ENCODE measurements at regions not wholly inside any gene's neighbourhood (a gene's known extent, or its start where the extent isn't known, plus 50 kb on each side); places are given as distances from the start of the nearest gene placed in this dataset.

- Histone ChIP-seq H3K9me3 (replicated peaks in 1 of 3) (no peaks in the 10 kb centered on the region), H3K27me3 (no peaks in the 10 kb centered on the region), H3K27ac (no peak overlapping the region), H3K4me3 (no peak overlapping the region), H3K36me3 (replicated peaks in 1 of 2) (no peaks in the 10 kb centered on the region), H3K4me1 (replicated peaks in 1 of 2) (no peaks in the 10 kb centered on the region)
- TF ChIP-seq POLR2A (IDR thresholded peaks at IDR 0.05): no peak
- no peak for TF ChIP-seq CTCF (IDR thresholded peaks at IDR 0.05)
- 84 to 90% (median 87%) methylated on average over 4 of the region's 4 CpGs for WGBS, 4 donors
- intact Hi-C loops (cut with DNase I): no loop called here
- DNase-seq: no peak
These were observed 52.5 kb upstream of the SLC22A23 start for GRCh38 chr6:3509336-3509735.

- no peak for DNase-seq
- intact Hi-C loops (cut with DNase I): no loop called here
- H3K4me3 ChIP-seq: no peak overlapping the region
- 74 to 81% (median 78%) methylated on average over 4 of the region's 4 CpGs for WGBS, 4 donors
- no peaks in the 10 kb centered on the region for H3K4me1 ChIP-seq (replicated peaks in 1 of 2)
- no peak overlapping the region for H3K27ac ChIP-seq
- no peaks in the 10 kb centered on the region for H3K27me3 ChIP-seq
- H3K9me3 ChIP-seq (replicated peaks in 1 of 3): no peaks in the 10 kb centered on the region
- no peak for TF ChIP-seq POLR2A (IDR thresholded peaks at IDR 0.05)
- TF ChIP-seq CTCF (IDR thresholded peaks at IDR 0.05): no peak
- no peaks in the 10 kb centered on the region for H3K36me3 ChIP-seq (replicated peaks in 1 of 2)
These were observed 50.0 kb upstream of the SLC22A23 start for GRCh38 chr6:3506751-3507383.
